HEK293 (cell line): ENCODE measurements at regions not wholly inside any gene's neighbourhood (a gene's known extent, or its start where the extent isn't known, plus 50 kb on each side); places are given as distances from the start of the nearest gene placed in this dataset.

Source experiments
- EGR2 ChIP-seq: fragments of 450-650 bp; formaldehyde crosslinking; IDR thresholded peaks from 2 replicates; pipeline ENCODE4 v1.5.1; 2016; ENCODE audit warnings: low read depth, missing biosample characterization, missing genetic modification characterization
- GLIS1 ChIP-seq: fragments of 450-650 bp; formaldehyde crosslinking; IDR thresholded peaks from 2 replicates; pipeline ENCODE4 v1.5.1; 2016; ENCODE audit warnings: missing biosample characterization, missing genetic modification characterization
- PATZ1 ChIP-seq: fragments of 450-650 bp; formaldehyde crosslinking; IDR thresholded peaks from 2 replicates; pipeline ENCODE4 v1.5.1; 2016; ENCODE audit warnings: missing biosample characterization, missing genetic modification characterization
- PRDM10 ChIP-seq: fragments of 450-650 bp; formaldehyde crosslinking; IDR thresholded peaks from 2 replicates; pipeline ENCODE4 v1.5.1; 2016; ENCODE audit warnings: missing biosample characterization, missing genetic modification characterization
- PRDM6 ChIP-seq: fragments of 450-650 bp; formaldehyde crosslinking; IDR thresholded peaks from 2 replicates; pipeline ENCODE4 v1.5.1; 2017; ENCODE audit warnings: missing biosample characterization, missing genetic modification characterization
- SP3 ChIP-seq: fragments of 450-650 bp; formaldehyde crosslinking; IDR thresholded peaks from 2 replicates; pipeline ENCODE4 v1.5.1; 2016; ENCODE audit warnings: missing biosample characterization, missing genetic modification characterization
- ZBTB44 ChIP-seq: fragments of 450-650 bp; IDR thresholded peaks from 2 replicates; pipeline ENCODE4 v1.5.1; 2018; ENCODE audit warnings: missing biosample characterization, mild to moderate bottlenecking, missing genetic modification characterization
- ZNF146 ChIP-seq: fragments of 450-650 bp; formaldehyde crosslinking; IDR thresholded peaks from 2 replicates; pipeline ENCODE4 v1.5.1; 2016; ENCODE audit warnings: missing biosample characterization, missing genetic modification characterization
- ZNF335 ChIP-seq: fragments of 450-650 bp; formaldehyde crosslinking; conservative IDR thresholded peaks from 2 replicates; pipeline ENCODE4 v1.5.1; 2016; ENCODE audit warnings: missing biosample characterization, missing genetic modification characterization
- ZNF366 ChIP-seq: fragments of 450-650 bp; formaldehyde crosslinking; conservative IDR thresholded peaks from 2 replicates; pipeline ENCODE4 v1.5.1; 2016; ENCODE audit warnings: missing biosample characterization, missing genetic modification characterization
- ZNF394 ChIP-seq: fragments of 450-650 bp; formaldehyde crosslinking; IDR thresholded peaks from 2 replicates; pipeline ENCODE4 v1.5.1; 2016; ENCODE audit warnings: missing biosample characterization, missing genetic modification characterization, mild to moderate bottlenecking, moderate library complexity, borderline replicate concordance
- ZNF398 ChIP-seq: fragments of 450-650 bp; formaldehyde crosslinking; IDR thresholded peaks from 2 replicates; pipeline ENCODE4 v1.5.1; 2017; ENCODE audit warnings: missing biosample characterization, missing genetic modification characterization
- ZNF423 ChIP-seq: fragments of 450-650 bp; formaldehyde crosslinking; IDR thresholded peaks from 2 replicates; pipeline ENCODE4 v1.5.1; 2016; ENCODE audit warnings: missing biosample characterization, missing genetic modification characterization
- ZNF433 ChIP-seq: fragments of 450-650 bp; formaldehyde crosslinking; IDR thresholded peaks from 2 replicates; pipeline ENCODE4 v1.5.1; 2016; ENCODE audit warnings: missing biosample characterization, missing genetic modification characterization, low read depth
- ZNF518A ChIP-seq: fragments of 450-650 bp; formaldehyde crosslinking; conservative IDR thresholded peaks from 2 replicates; pipeline ENCODE4 v1.5.1; 2016; ENCODE audit warnings: low read depth, missing biosample characterization, missing genetic modification characterization
- ZNF660 ChIP-seq: fragments of 450-650 bp; IDR thresholded peaks from 2 replicates; pipeline ENCODE4 v1.5.1; 2018; ENCODE audit warnings: missing biosample characterization, mild to moderate bottlenecking, missing genetic modification characterization
- ZSCAN18 ChIP-seq: fragments of 450-650 bp; formaldehyde crosslinking; IDR thresholded peaks from 2 replicates; pipeline ENCODE4 v1.5.1; 2016; ENCODE audit warnings: missing biosample characterization, missing genetic modification characterization
- ZSCAN30 ChIP-seq: fragments of 450-650 bp; IDR thresholded peaks from 2 replicates; pipeline ENCODE4 v1.5.1; 2018; ENCODE audit warnings: missing biosample characterization, mild to moderate bottlenecking, missing genetic modification characterization, moderate library complexity

- no peak for TF ChIP-seq ZNF146 (tag by site-specific recombination)
- peak; percentile 72 for TF ChIP-seq ZNF335
- 0 out of 2 replicates have a peak, but pooled peaks have one; percentile 45 for TF ChIP-seq ZNF660
- peak; percentile 36 for TF ChIP-seq SP3 (tag by site-specific recombination)
- TF ChIP-seq ZNF398 (tag by site-specific recombination) = peak; percentile 13; the same call in 1 of the 2 replicates
- no peak for TF ChIP-seq ZBTB44 (tag by site-specific recombination)
- TF ChIP-seq PATZ1 (tag by site-specific recombination) = peak; percentile 81
- no peak for TF ChIP-seq ZNF433 (tag by site-specific recombination)
- TF ChIP-seq PRDM6 (tag by site-specific recombination) = peak; percentile 72
- peak; percentile 89 for TF ChIP-seq ZNF366 (tag by site-specific recombination)
- peak; percentile 52 for TF ChIP-seq PRDM10 (tag by site-specific recombination)
- TF ChIP-seq ZSCAN30 (tag by site-specific recombination) = peak; percentile 49; the same call in 1 of the 2 replicates
- TF ChIP-seq GLIS1 (tag by site-specific recombination) = peak; percentile 17; the same call in 1 of the 2 replicates
- TF ChIP-seq ZNF394 (tag by site-specific recombination) = peak; percentile 52; the same call in 1 of the 2 replicates
- peak; percentile 61 for TF ChIP-seq EGR2
- TF ChIP-seq ZNF423 = no peak
- no peak for TF ChIP-seq ZSCAN18 (tag by site-specific recombination)
- 0 out of 2 replicates have a peak, but pooled peaks have one; percentile 32 for TF ChIP-seq ZNF518A (tag by site-specific recombination)
Measured at GRCh38 chr6:146913842-146914488, 290.3 kb upstream of the STXBP5 start (continued).
